ENCODE measurements at regions not wholly inside any gene's neighbourhood (a gene's known extent, or its start where the extent isn't known, plus 50 kb on each side); places are given as distances from the start of the nearest gene placed in this dataset.

- Histone ChIP-seq H3K9me3 (ENCODE audit: control extremely low read depth in 1 of 3, control insufficient read depth in 2 of 3, insufficient read depth in 1 of 3, low read length in 2 of 3) (no peaks in the 10 kb centered on the region), H3K79me2 (ENCODE audit: control insufficient read depth, insufficient read depth, low read length) (no peaks in the 10 kb centered on the region), H4K20me1 (ENCODE audit: control insufficient read depth, insufficient read depth, low read length, poor library complexity, severe bottlenecking) (no peaks in the 10 kb centered on the region), H3K9ac (ENCODE audit: low read length) (peak overlapping the region; percentile 66), H3K4me2 (replicated peaks; ENCODE audit: low read depth, low read length, poor library complexity, severe bottlenecking) (peak overlapping the region; percentile 76), H2AFZ (ENCODE audit: insufficient read depth, low read depth, low read length, poor library complexity, severe bottlenecking) (peak overlapping the region; percentile 68), H3K4me1 (ENCODE audit: control insufficient read depth in 2 of 2, insufficient read depth in 2 of 2, low read length in 2 of 2) (peaks cover 6 to 19% of the 10 kb centered on the region in 2 donors), H3K4me3 (ENCODE audit: control extremely low read depth in 1 of 5, extremely low read depth in 1 of 5, insufficient read depth in 1 of 5, low read depth in 2 of 5, low read length in 4 of 5) (peak overlapping the region; percentile 32 to 72 (median 47)), H3K27ac (ENCODE audit: low read length in 2 of 2) (no peak overlapping the region), H3K36me3 (replicated peaks in 1 of 2; ENCODE audit: control extremely low read depth in 1 of 2, control insufficient read depth in 1 of 2, extremely low read depth in 1 of 2, insufficient read depth in 2 of 2, low read length in 1 of 2) (no peaks in the 10 kb centered on the region), H3K27me3 (replicated peaks in 1 of 4; ENCODE audit: control extremely low read depth in 1 of 4, control insufficient read depth in 3 of 4, insufficient read depth in 4 of 4, low read length in 3 of 4) (peaks cover 0 to 5% (median 2%) of the 10 kb centered on the region in 4 experiments)
- intact Hi-C loops (cut with micrococcal nuclease), result loop anchor here (2.0 to 10.0 kb wide), 3 partner anchors 19 to 519 kb away; partner anchors contain the start of gene SLC7A1
- TF ChIP-seq EZH2 (IDR thresholded peaks at IDR 0.05; ENCODE audit: borderline replicate concordance, insufficient read depth, low read depth, low read length, poor library complexity, severe bottlenecking) (no peak), CTCF (IDR thresholded peaks at IDR 0.05) (no peak)
- H3K27me3 Mint-ChIP-seq, result peaks cover 21% of the 10 kb centered on the region
- peak overlapping the region; percentile 84 for H3K4me3 Mint-ChIP-seq
- ChIA-PET POLR2A (interaction anchor here (1.3 kb wide), 1 partner anchor 503 kb away, joined by 3 read pairs; the partner anchor contains the start of gene USPL1), CTCF (interaction anchor here (0.6 to 9.5 kb wide), 18 partner anchors 9 to 752 kb away, joined by 3 to 286 read pairs (median 6); partner anchors contain the start of gene KATNAL1)
- ATAC-seq (ENCODE audit: low read depth) (no peak), DNase-seq (peak; percentile 30)
- no peak overlapping the region for H3K27ac Mint-ChIP-seq
- H3K4me1 Mint-ChIP-seq, result peaks cover 24% of the 10 kb centered on the region
- H3K9me3 Mint-ChIP-seq (ENCODE audit: insufficient read depth), result no peaks in the 10 kb centered on the region
- 88% methylated on average over 8 of the region's 15 CpGs for WGBS (ENCODE audit: insufficient coverage)
These were observed 193.3 kb downstream of the KATNAL1 start for GRCh38 chr13:30113983-30114570.

- Histone ChIP-seq H3K9me3 (ENCODE audit: control extremely low read depth in 1 of 3, control insufficient read depth in 2 of 3, insufficient read depth in 1 of 3, low read length in 2 of 3) (no peaks in the 10 kb centered on the region), H3K27ac (ENCODE audit: low read length in 2 of 2) (no peak overlapping the region), H3K4me2 (replicated peaks; ENCODE audit: low read depth, low read length, poor library complexity, severe bottlenecking) (no peak overlapping the region), H3K4me1 (ENCODE audit: control insufficient read depth in 2 of 2, insufficient read depth in 2 of 2, low read length in 2 of 2) (peaks cover 6 to 19% of the 10 kb centered on the region in 2 donors), H2AFZ (ENCODE audit: insufficient read depth, low read depth, low read length, poor library complexity, severe bottlenecking) (no peak overlapping the region), H3K79me2 (ENCODE audit: control insufficient read depth, insufficient read depth, low read length) (no peaks in the 10 kb centered on the region), H3K27me3 (replicated peaks in 1 of 4; ENCODE audit: control extremely low read depth in 1 of 4, control insufficient read depth in 3 of 4, insufficient read depth in 4 of 4, low read length in 3 of 4) (peaks cover 0 to 5% (median 2%) of the 10 kb centered on the region in 4 experiments), H4K20me1 (ENCODE audit: control insufficient read depth, insufficient read depth, low read length, poor library complexity, severe bottlenecking) (no peaks in the 10 kb centered on the region), H3K4me3 (ENCODE audit: control extremely low read depth in 1 of 5, extremely low read depth in 1 of 5, insufficient read depth in 1 of 5, low read depth in 2 of 5, low read length in 4 of 5) (no peak overlapping the region), H3K36me3 (replicated peaks in 1 of 2; ENCODE audit: control extremely low read depth in 1 of 2, control insufficient read depth in 1 of 2, extremely low read depth in 1 of 2, insufficient read depth in 2 of 2, low read length in 1 of 2) (no peaks in the 10 kb centered on the region), H3K9ac (ENCODE audit: low read length) (no peak overlapping the region)
- DNase-seq (peak; percentile 22), ATAC-seq (ENCODE audit: low read depth) (no peak)
- ChIA-PET POLR2A (no interaction called here), CTCF (interaction anchor here (0.6 to 9.5 kb wide), 17 partner anchors 9 to 753 kb away, joined by 3 to 286 read pairs (median 6); no protein-coding TSS in a partner anchor)
- peak overlapping the region; percentile 84 for H3K4me3 Mint-ChIP-seq
- H3K27ac Mint-ChIP-seq, result no peak overlapping the region
- peaks cover 24% of the 10 kb centered on the region for H3K4me1 Mint-ChIP-seq
- H3K27me3 Mint-ChIP-seq, result peaks cover 21% of the 10 kb centered on the region
- H3K9me3 Mint-ChIP-seq (ENCODE audit: insufficient read depth), result no peaks in the 10 kb centered on the region
- WGBS (ENCODE audit: insufficient coverage), result 100% methylated on average over 4 of the region's 5 CpGs
- intact Hi-C loops (cut with micrococcal nuclease), result loop anchor here (10.0 kb wide), 1 partner anchor 189 kb away; no protein-coding TSS in a partner anchor
- TF ChIP-seq CTCF (IDR thresholded peaks at IDR 0.05) (no peak), EZH2 (IDR thresholded peaks at IDR 0.05; ENCODE audit: borderline replicate concordance, insufficient read depth, low read depth, low read length, poor library complexity, severe bottlenecking) (no peak)
These were observed 193.8 kb downstream of the KATNAL1 start for GRCh38 chr13:30113551-30113950.

Measured in B cell (primary cell).